Retinal pigment epithelial cell (primary cell): ENCODE measurements at regions not wholly inside any gene's neighbourhood (a gene's known extent, or its start where the extent isn't known, plus 50 kb on each side); places are given as distances from the start of the nearest gene placed in this dataset.

ENCODE experiments used
- DNase-seq: peaks from one replicate; pipeline ENCODE4 v3.0.0-alpha.2; 2010; ENCODE audit warnings: low read depth
- H3K4me3 ChIP-seq: 2 replicates; pipeline ENCODE4 v1.5.1; 2011; ENCODE audit warnings: mild to moderate bottlenecking, low read length, control low read depth, moderate library complexity
- TF ChIP-seq, protein P1 (sequence below): conservative IDR thresholded peaks from 2 replicates; pipeline ENCODE4 v1.5.1; 2011; ENCODE audit warnings: low read depth, low read length, control low read depth, inconsistent platforms

DNA sequence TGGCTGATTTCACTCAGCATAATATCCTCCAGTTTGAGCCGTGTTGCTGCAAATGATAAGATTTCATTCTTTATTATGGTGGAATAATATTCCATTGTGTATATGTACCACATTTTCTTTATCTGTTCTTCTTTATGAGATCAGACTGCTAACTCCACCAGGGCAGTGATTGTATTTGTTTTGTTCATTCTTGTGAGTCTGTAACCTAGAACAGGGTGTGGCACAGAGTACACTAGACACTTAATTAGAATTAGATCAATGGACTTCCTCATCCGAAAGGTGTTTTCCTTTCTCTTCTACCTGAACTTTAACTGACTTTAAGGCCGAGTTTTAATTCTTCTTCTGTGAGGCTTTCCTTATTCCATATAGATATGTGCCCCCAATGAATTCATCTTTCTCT is 551.0 kb downstream of the SNAPC1 start:
- TF ChIP-seq, protein P1, sequence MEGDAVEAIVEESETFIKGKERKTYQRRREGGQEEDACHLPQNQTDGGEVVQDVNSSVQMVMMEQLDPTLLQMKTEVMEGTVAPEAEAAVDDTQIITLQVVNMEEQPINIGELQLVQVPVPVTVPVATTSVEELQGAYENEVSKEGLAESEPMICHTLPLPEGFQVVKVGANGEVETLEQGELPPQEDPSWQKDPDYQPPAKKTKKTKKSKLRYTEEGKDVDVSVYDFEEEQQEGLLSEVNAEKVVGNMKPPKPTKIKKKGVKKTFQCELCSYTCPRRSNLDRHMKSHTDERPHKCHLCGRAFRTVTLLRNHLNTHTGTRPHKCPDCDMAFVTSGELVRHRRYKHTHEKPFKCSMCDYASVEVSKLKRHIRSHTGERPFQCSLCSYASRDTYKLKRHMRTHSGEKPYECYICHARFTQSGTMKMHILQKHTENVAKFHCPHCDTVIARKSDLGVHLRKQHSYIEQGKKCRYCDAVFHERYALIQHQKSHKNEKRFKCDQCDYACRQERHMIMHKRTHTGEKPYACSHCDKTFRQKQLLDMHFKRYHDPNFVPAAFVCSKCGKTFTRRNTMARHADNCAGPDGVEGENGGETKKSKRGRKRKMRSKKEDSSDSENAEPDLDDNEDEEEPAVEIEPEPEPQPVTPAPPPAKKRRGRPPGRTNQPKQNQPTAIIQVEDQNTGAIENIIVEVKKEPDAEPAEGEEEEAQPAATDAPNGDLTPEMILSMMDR, result no peak
- no peak overlapping the region for H3K4me3 ChIP-seq
- no peak for DNase-seq

DNA sequence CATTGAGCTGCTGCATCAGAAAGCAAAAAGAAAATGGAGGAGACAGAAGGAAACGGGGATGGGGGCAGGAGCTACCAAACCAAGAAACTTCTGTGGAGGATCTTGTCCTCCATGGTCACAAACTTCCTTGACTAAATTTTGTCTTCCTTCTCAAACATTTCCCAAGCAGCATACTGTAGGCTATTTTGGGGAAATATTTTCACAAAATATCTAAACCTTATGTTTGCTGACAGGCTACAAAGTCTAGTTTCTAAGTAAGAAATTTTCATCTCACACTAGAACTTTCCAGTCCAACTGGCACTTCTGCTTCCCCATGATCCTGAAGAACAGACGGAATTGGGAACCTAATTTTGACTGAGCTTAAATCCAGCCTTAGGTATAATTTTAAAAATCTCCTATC is 552.0 kb downstream of the SNAPC1 start:
- TF ChIP-seq, protein P1, result no peak
- H3K4me3 ChIP-seq, result no peak overlapping the region
- DNase-seq, result no peak

DNA sequence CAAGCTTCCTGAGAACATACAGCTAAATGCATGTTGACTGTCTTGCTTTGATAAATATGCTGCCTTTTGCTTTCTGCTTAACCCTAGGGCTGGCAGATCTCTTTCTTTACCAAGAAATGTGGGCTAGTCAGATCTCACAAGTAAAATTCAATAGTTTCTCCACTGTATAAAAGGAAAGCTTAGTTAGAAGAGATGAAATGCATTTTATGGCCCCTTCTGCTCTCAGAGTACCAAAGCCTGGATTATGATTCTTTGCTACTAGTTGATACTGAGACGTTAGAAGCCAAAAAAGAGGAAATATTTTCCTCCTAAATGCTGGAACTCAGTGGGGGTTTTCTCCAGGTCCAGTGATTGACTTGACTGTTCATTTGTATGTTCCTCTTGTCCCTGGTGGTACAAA is 552.7 kb downstream of the SNAPC1 start:
- TF ChIP-seq, protein P1, result no peak
- H3K4me3 ChIP-seq, result no peak overlapping the region
- DNase-seq, result no peak

DNA sequence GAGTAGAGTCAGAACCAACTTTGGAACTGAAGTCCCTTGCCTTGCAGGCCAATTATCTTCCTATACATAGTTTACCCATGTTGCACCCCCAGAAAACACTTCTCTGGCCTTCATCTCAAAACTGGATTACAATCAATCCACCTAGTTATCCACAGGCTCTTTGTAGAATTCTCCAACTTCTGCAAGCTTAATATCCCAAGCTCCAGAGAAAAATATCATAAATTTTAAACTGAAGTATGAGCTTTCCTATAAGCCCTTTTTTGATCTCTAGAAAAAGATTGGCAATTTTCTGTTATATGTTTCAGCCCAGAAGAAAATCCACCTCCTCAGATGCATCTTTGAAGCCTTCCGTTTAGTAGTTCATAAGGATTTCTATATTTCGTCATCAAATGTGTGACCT is 553.4 kb downstream of the SNAPC1 start:
- no peak for DNase-seq
- TF ChIP-seq, protein P1, result no peak
- no peak overlapping the region for H3K4me3 ChIP-seq

DNA sequence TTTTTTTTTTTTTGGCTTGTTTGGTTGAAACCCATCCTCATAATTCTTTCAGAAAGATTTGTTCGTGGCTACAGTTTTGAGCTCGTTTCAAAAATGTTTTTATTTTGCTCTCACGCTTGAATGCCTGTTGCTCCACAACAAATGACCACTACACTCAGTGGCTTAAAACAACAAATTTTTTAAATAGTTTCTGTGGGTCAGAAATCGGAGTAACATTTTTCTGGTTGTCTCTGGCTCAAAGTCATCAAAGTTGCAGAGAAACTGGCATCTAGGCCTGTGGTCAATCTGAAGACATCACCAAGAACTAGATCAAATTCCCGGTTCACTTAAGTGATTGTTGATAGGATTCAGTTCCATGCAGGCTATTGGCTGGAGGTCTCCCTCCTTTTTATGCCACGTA is 560.0 kb downstream of the SNAPC1 start:
- TF ChIP-seq, protein P1, result no peak
- no peak for DNase-seq
- no peak overlapping the region for H3K4me3 ChIP-seq

DNA sequence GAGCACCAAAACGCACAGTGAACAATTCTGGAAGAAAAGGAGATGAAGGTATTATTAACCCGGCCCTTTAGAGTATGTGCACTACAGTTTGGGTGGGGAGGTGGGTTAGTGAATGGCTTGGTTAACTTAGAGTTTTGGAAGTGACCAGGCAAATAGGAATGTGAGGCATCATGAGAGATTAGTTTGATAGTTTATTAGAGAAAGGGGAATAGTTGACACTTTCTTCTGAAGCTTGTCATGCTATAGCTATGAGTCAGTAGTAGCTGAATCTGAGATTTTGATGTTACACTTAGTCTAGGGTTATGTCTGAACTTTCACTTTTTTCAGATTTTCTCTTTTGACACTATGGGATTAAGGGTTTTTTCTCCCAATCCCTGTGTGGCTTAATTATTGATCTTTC is 567.2 kb downstream of the SNAPC1 start:
- peak; percentile 27 for DNase-seq
- H3K4me3 ChIP-seq, result no peak overlapping the region
- TF ChIP-seq, protein P1, result no peak

DNA sequence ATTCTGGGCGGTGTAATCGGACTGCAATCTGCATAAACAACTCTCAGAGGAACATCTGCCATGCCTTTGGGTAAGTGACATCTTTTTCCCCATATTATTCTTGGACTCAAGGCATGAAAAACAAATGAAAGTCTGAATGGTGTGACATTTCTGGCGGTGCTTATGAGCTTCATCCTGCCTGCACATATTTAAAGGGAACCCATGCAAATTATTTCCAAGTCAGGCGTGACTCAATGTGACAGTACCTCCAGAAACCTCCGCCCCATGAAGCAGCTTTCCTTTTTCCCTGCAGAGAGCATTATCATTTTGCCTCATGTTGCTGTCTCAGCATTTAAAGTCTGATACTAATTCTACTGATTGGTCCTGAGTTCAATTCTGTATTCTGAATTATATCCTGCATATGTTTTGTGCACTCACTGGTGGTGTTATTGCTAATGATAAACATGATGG is 585.4 kb downstream of the SNAPC1 start:
- DNase-seq, result no peak
- TF ChIP-seq, protein P1, result no peak
- H3K4me3 ChIP-seq, result no peak overlapping the region
